Loucy (cell line): ENCODE measurements at regions not wholly inside any gene's neighbourhood (a gene's known extent, or its start where the extent isn't known, plus 50 kb on each side); places are given as distances from the start of the nearest gene placed in this dataset.

Experiments used
- H2AFZ ChIP-seq: fragments of 200-600 bp; sonication (generic); 2 replicates; pipeline ENCODE4 v1.6.0; 2016; ENCODE audit warnings: antibody characterized with exemption, mild to moderate bottlenecking, low read length, moderate library complexity
- H3F3A ChIP-seq: fragments of 200-600 bp; 2 replicates; pipeline ENCODE4 v1.6.0; 2016; ENCODE audit warnings: antibody characterized with exemption, low read depth, mild to moderate bottlenecking
- H3K27me3 ChIP-seq: fragments of 200-600 bp; sonication (generic); 2 replicates; pipeline ENCODE4 v1.6.1; 2014; ENCODE audit warnings: low read length, mild to moderate bottlenecking; ENCODE audit not compliant: insufficient read depth, poor library complexity, severe bottlenecking
- H3K36me3 ChIP-seq: fragments of 200-600 bp; sonication (generic); 2 replicates; pipeline ENCODE4 v1.6.1; 2016; ENCODE audit warnings: low read length; ENCODE audit not compliant: insufficient read depth
- H3K4me1 ChIP-seq: fragments of 200-600 bp; sonication (generic); 2 replicates; pipeline ENCODE4 v1.5.1; 2014; ENCODE audit warnings: low read length, mild to moderate bottlenecking; ENCODE audit not compliant: insufficient read depth, poor library complexity, severe bottlenecking
- H3K4me2 ChIP-seq: fragments of 200-600 bp; sonication (generic); 2 replicates; pipeline ENCODE4 v1.6.0; 2014; ENCODE audit warnings: antibody characterized with exemption, low read length, low read depth, mild to moderate bottlenecking; ENCODE audit not compliant: poor library complexity, severe bottlenecking
- H3K4me3 ChIP-seq: fragments of 200-600 bp; sonication (generic); 2 replicates; pipeline ENCODE4 v1.5.1; 2014; ENCODE audit warnings: low read length, mild to moderate bottlenecking, mixed read lengths; ENCODE audit not compliant: poor library complexity, severe bottlenecking
- H3K79me2 ChIP-seq: fragments of 200-600 bp; sonication (generic); 2 replicates; pipeline ENCODE4 v1.6.1; 2014; ENCODE audit warnings: low read length; ENCODE audit not compliant: insufficient read depth
- H3K9ac ChIP-seq: fragments of 200-600 bp; sonication (generic); 2 replicates; pipeline ENCODE4 v1.6.0; 2014; ENCODE audit warnings: mild to moderate bottlenecking, low read depth, low read length, moderate library complexity; ENCODE audit not compliant: poor library complexity, severe bottlenecking
- H3K9me2 ChIP-seq: fragments of 200-600 bp; sonication (generic); replicated peaks from 2 replicates; pipeline ENCODE4 v1.6.1; 2016; ENCODE audit warnings: low read depth, low read length, mixed read lengths
- H3K9me3 ChIP-seq: fragments of 200-600 bp; sonication (generic); 2 replicates; pipeline ENCODE4 v1.6.1; 2014; ENCODE audit warnings: mild to moderate bottlenecking, antibody characterized with exemption, low read length, low read depth; ENCODE audit not compliant: insufficient read depth
- H4K20me1 ChIP-seq: fragments of 200-600 bp; sonication (generic); 2 replicates; pipeline ENCODE4 v1.6.0; 2014; ENCODE audit warnings: antibody characterized with exemption, low read length, mild to moderate bottlenecking; ENCODE audit not compliant: insufficient read depth, poor library complexity, severe bottlenecking
- EZH2phosphoT487 ChIP-seq: fragments of 200-600 bp; IDR thresholded peaks from 2 replicates; pipeline ENCODE4 v1.6.1; 2018; ENCODE audit warnings: antibody characterized with exemption, mild to moderate bottlenecking, moderate library complexity, borderline replicate concordance
- TF ChIP-seq, protein P1 (sequence below): fragments of 200-600 bp; sonication (generic); conservative IDR thresholded peaks from 2 replicates; pipeline ENCODE4 v1.5.1; 2014; ENCODE audit warnings: mild to moderate bottlenecking, antibody characterized with exemption, low read length

- no peaks in the 10 kb centered on the region for H3F3A ChIP-seq
- no peaks in the 10 kb centered on the region for H3K27me3 ChIP-seq
- no peaks in the 10 kb centered on the region for H3K79me2 ChIP-seq
- no peak overlapping the region for H3K9ac ChIP-seq
- no peaks in the 10 kb centered on the region for H3K9me2 ChIP-seq
- H3K36me3 ChIP-seq: no peaks in the 10 kb centered on the region
- H3K4me3 ChIP-seq: no peak overlapping the region
- H3K4me2 ChIP-seq: no peak overlapping the region
- TF ChIP-seq, protein P1, sequence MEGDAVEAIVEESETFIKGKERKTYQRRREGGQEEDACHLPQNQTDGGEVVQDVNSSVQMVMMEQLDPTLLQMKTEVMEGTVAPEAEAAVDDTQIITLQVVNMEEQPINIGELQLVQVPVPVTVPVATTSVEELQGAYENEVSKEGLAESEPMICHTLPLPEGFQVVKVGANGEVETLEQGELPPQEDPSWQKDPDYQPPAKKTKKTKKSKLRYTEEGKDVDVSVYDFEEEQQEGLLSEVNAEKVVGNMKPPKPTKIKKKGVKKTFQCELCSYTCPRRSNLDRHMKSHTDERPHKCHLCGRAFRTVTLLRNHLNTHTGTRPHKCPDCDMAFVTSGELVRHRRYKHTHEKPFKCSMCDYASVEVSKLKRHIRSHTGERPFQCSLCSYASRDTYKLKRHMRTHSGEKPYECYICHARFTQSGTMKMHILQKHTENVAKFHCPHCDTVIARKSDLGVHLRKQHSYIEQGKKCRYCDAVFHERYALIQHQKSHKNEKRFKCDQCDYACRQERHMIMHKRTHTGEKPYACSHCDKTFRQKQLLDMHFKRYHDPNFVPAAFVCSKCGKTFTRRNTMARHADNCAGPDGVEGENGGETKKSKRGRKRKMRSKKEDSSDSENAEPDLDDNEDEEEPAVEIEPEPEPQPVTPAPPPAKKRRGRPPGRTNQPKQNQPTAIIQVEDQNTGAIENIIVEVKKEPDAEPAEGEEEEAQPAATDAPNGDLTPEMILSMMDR: no peak
- no peak for TF ChIP-seq EZH2phosphoT487
- no peaks in the 10 kb centered on the region for H3K4me1 ChIP-seq
- no peaks in the 10 kb centered on the region for H4K20me1 ChIP-seq
- no peak overlapping the region for H2AFZ ChIP-seq
- no peaks in the 10 kb centered on the region for H3K9me3 ChIP-seq
Observed at GRCh38 chr6:128686084-128686483, 165.7 kb upstream of the PTPRK start.

GRCh38 chr6:128676456-128676855, 156.1 kb upstream of the PTPRK start:
- Histone ChIP-seq H3K4me2 (no peak overlapping the region), H3F3A (no peaks in the 10 kb centered on the region), H3K79me2 (no peaks in the 10 kb centered on the region), H4K20me1 (no peaks in the 10 kb centered on the region), H3K36me3 (no peaks in the 10 kb centered on the region), H2AFZ (no peak overlapping the region), H3K27me3 (no peaks in the 10 kb centered on the region), H3K9ac (no peak overlapping the region), H3K4me3 (no peak overlapping the region), H3K9me3 (no peaks in the 10 kb centered on the region), H3K4me1 (no peaks in the 10 kb centered on the region), H3K9me2 (no peaks in the 10 kb centered on the region)
- TF ChIP-seq EZH2phosphoT487: no peak
- TF ChIP-seq, protein P1: no peak

DNA sequence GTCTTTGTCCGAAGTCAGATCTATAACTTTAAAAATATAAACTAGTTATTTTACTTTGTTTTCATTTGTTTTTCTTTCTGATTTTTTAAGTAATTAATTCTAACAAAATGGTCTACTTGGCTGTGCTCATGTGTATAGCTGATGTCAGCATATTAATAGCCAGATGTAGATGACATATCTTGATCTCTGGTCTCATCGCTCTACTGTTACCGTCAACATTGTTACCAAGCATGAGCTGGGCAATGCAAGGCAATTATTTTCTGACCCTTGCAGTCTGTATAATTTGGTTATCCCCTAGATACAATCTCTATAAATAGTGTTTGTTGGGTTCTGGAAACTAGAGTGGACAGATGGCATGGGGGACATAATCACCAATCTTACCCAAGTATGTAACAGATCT, 151.6 kb upstream of the PTPRK start:
- no peaks in the 10 kb centered on the region for H3K79me2 ChIP-seq

More for the DNA sequence above, 151.6 kb upstream of the PTPRK start:
- no peak for TF ChIP-seq EZH2phosphoT487
- TF ChIP-seq, protein P1: no peak
- no peak overlapping the region for H2AFZ ChIP-seq
- H3K4me3 ChIP-seq: no peak overlapping the region
- no peaks in the 10 kb centered on the region for H3K9me2 ChIP-seq
- H3K36me3 ChIP-seq: no peaks in the 10 kb centered on the region
- H3K4me1 ChIP-seq: no peaks in the 10 kb centered on the region
- no peaks in the 10 kb centered on the region for H3F3A ChIP-seq
- no peak overlapping the region for H3K4me2 ChIP-seq
- H4K20me1 ChIP-seq: no peaks in the 10 kb centered on the region
- H3K27me3 ChIP-seq: no peaks in the 10 kb centered on the region
- H3K9me3 ChIP-seq: no peaks in the 10 kb centered on the region
- no peak overlapping the region for H3K9ac ChIP-seq
